BJ (cell line): ENCODE measurements at regions not wholly inside any gene's neighbourhood (a gene's known extent, or its start where the extent isn't known, plus 50 kb on each side); places are given as distances from the start of the nearest gene placed in this dataset.

Experiments
- CTCF ChIA-PET: fragments of 350-600 bp; formaldehyde crosslinking; extraction: SDS; loops from one replicate; lab custom pipeline; 2021; ENCODE audit warnings: antibody characterized with exemption, inconsistent platforms; lab: Yijun Ruan, JAX
- POLR2A ChIA-PET: fragments of 300-600 bp; sonication (Branson Sonifier 250); formaldehyde crosslinking; extraction: SDS; loops from one replicate; lab custom pipeline; 2021; ENCODE audit warnings: antibody characterized with exemption; lab: Charles Lee
- DNase-seq: peaks from one replicate; pipeline ENCODE4 v3.0.0-alpha.2; 2011; ENCODE audit warnings: low read depth
- H3K27me3 ChIP-seq: 2 replicates; pipeline ENCODE4 v1.6.0; 2011; ENCODE audit warnings: low read length; ENCODE audit not compliant: control insufficient read depth, insufficient read depth
- H3K36me3 ChIP-seq: 2 replicates; pipeline ENCODE4 v1.5.1; 2011; ENCODE audit warnings: low read length; ENCODE audit not compliant: control insufficient read depth, insufficient read depth
- H3K4me3 ChIP-seq: 2 replicates; pipeline ENCODE4 v1.5.1; 2011; ENCODE audit warnings: low read depth, mild to moderate bottlenecking, control low read depth, low read length
- TF ChIP-seq, protein P1 (sequence below): IDR thresholded peaks from 2 replicates; pipeline ENCODE4 v1.5.1; 2011; ENCODE audit warnings: low read depth, mild to moderate bottlenecking, control low read depth, inconsistent platforms, low read length, moderate library complexity; ENCODE audit not compliant: insufficient read depth

DNA sequence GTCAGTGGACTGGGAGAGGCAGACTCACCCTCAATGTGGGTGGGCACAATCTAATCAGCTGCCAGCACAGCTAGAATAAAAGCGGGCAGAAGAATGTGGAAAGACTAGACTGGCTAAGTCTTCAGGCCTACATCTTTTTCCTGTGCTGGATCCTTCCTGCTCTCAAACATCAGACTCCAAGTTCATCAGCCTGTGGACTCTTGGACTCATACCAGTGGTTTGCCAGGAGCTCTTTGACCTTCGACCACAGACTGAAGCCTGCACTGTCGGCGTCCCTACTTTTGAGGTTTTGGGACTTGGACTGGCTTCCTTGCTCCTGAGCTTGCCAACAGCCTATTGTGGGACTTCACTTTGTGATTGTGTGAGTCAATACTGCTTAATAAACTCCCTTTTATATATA lies 68.0 kb downstream of the CNTN3 start:
- no peak overlapping the region for H3K4me3 ChIP-seq
- H3K27me3 ChIP-seq = no peaks in the 10 kb centered on the region
- ChIA-PET CTCF (no interaction called here), POLR2A (no interaction called here)
- no peaks in the 10 kb centered on the region for H3K36me3 ChIP-seq
- no peak for DNase-seq
- TF ChIP-seq, protein P1, sequence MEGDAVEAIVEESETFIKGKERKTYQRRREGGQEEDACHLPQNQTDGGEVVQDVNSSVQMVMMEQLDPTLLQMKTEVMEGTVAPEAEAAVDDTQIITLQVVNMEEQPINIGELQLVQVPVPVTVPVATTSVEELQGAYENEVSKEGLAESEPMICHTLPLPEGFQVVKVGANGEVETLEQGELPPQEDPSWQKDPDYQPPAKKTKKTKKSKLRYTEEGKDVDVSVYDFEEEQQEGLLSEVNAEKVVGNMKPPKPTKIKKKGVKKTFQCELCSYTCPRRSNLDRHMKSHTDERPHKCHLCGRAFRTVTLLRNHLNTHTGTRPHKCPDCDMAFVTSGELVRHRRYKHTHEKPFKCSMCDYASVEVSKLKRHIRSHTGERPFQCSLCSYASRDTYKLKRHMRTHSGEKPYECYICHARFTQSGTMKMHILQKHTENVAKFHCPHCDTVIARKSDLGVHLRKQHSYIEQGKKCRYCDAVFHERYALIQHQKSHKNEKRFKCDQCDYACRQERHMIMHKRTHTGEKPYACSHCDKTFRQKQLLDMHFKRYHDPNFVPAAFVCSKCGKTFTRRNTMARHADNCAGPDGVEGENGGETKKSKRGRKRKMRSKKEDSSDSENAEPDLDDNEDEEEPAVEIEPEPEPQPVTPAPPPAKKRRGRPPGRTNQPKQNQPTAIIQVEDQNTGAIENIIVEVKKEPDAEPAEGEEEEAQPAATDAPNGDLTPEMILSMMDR = no peak

- H3K27me3 ChIP-seq = no peaks in the 10 kb centered on the region
- H3K36me3 ChIP-seq = no peaks in the 10 kb centered on the region
- no peak for DNase-seq
- CTCF ChIA-PET = interaction anchor here (0.6 kb wide), 1 partner anchor 20 kb away, joined by 6 read pairs; no protein-coding TSS in a partner anchor
- TF ChIP-seq, protein P1 = no peak
- POLR2A ChIA-PET = no interaction called here
- H3K4me3 ChIP-seq = no peak overlapping the region
Observed at GRCh38 chr3:74542441-74542840, 72.0 kb downstream of the CNTN3 start.

DNA sequence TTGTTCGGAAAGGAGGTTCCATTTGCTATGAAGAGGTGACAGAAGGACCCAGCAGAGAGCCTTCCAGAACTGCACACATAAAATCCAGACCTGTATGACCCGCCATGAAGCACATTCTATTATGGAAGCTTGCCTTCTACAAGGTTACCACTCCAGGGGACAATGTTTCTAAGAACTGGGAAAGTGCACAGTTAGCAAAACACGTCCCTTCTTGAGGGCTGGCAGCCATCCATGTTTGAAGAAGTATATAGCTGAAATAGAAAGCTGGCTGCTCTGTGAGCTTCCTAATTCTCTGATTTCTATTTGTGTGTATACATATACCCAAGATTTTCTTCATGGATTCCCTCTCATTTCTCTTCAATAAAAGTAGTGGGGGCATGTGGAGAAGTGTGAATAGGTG lies 74.6 kb downstream of the CNTN3 start:
- no peaks in the 10 kb centered on the region for H3K27me3 ChIP-seq
- no peak for DNase-seq
- H3K36me3 ChIP-seq = no peaks in the 10 kb centered on the region
- TF ChIP-seq, protein P1 = no peak
- ChIA-PET POLR2A (no interaction called here), CTCF (interaction anchor here (0.7 kb wide), 1 partner anchor 99 kb away, joined by 4 read pairs; no protein-coding TSS in a partner anchor)
- H3K4me3 ChIP-seq = no peak overlapping the region

- Histone ChIP-seq H3K36me3 (no peaks in the 10 kb centered on the region), H3K27me3 (no peaks in the 10 kb centered on the region), H3K4me3 (no peak overlapping the region)
- ChIA-PET CTCF (interaction anchor here (0.6 kb wide), 1 partner anchor 45 kb away, joined by 3 read pairs; no protein-coding TSS in a partner anchor), POLR2A (no interaction called here)
- TF ChIP-seq, protein P1 = no peak
- no peak for DNase-seq
Observed at GRCh38 chr3:74538669-74539068, 75.8 kb downstream of the CNTN3 start.

- TF ChIP-seq, protein P1 = no peak
- H3K4me3 ChIP-seq = no peak overlapping the region
- CTCF ChIA-PET = interaction anchor here (0.6 kb wide), 1 partner anchor 9 kb away, joined by 4 read pairs; no protein-coding TSS in a partner anchor
- POLR2A ChIA-PET = no interaction called here
- no peak for DNase-seq
- H3K36me3 ChIP-seq = no peaks in the 10 kb centered on the region
- H3K27me3 ChIP-seq = no peaks in the 10 kb centered on the region
Observed at GRCh38 chr3:74537857-74538256, 76.6 kb downstream of the CNTN3 start.
